Uterus (tissue), 3 donors: ENCODE measurements at regions not wholly inside any gene's neighbourhood (a gene's known extent, or its start where the extent isn't known, plus 50 kb on each side); places are given as distances from the start of the nearest gene placed in this dataset.

Experiments used
- DNase-seq, 2 donors: peaks; one replicate each; pipeline ENCODE4 v3.0.0-alpha.2; 2019 to 2020
- H3K27ac ChIP-seq, 2 donors: fragments of 200-600 bp; sonication (generic); 1 replicate in 1 of 2; 2 replicates in 1 of 2; pipeline ENCODE4 v1.5.1; 2016 to 2018
- H3K27me3 ChIP-seq, 2 donors: fragments of 200-600 bp; sonication (generic); one replicate each; pipeline ENCODE4 v1.5.1; 2018 to 2019; ENCODE audit warnings: control low read depth in 1 of 2
- H3K36me3 ChIP-seq, 2 donors: fragments of 200-600 bp; sonication (generic); one replicate each; pipeline ENCODE4 v1.5.1; 2019; ENCODE audit warnings: control low read depth in 1 of 2
- H3K4me1 ChIP-seq, 2 donors: fragments of 200-600 bp; sonication (generic); one replicate each; pipeline ENCODE4 v1.5.1; 2018 to 2019; ENCODE audit warnings: control low read depth in 1 of 2
- H3K4me3 ChIP-seq, 2 donors: fragments of 200-600 bp; sonication (generic); 1 replicate in 1 of 2; 2 replicates in 1 of 2; pipeline ENCODE4 v1.5.1; 2018 to 2019; ENCODE audit warnings: mild to moderate bottlenecking in 1 of 2
- H3K9me3 ChIP-seq, 2 donors: fragments of 200-600 bp; sonication (generic); one replicate each; pipeline ENCODE4 v1.5.1; 2019; ENCODE audit warnings: control low read depth in 1 of 2
- CTCF ChIP-seq, 4 experiments: fragments of 200-600 bp in 2 of 4; fragments of 450-650 bp in 2 of 4; sonication (generic) in 2 of 4; IDR thresholded peaks; one replicate each; pipeline ENCODE4 v1.5.1; 2016 to 2019; ENCODE audit warnings: antibody characterized with exemption in 4 of 4, mild to moderate bottlenecking in 2 of 4, moderate library complexity in 1 of 4
- POLR2A ChIP-seq, 2 donors: fragments of 450-650 bp; IDR thresholded peaks; one replicate each; pipeline ENCODE4 v1.6.1; 2016; ENCODE audit warnings: antibody characterized with exemption in 2 of 2, mild to moderate bottlenecking in 1 of 2, moderate library complexity in 1 of 2
- intact Hi-C: fragments of 100-400 bp; cut with DNase I; formaldehyde crosslinking; loops from one replicate; pipeline ENCODE4 v1.15.1; 2023; ENCODE audit warnings: low total_unique reads
- donor health status: DM: yes; HTN: yes; CAD: no.

DNA sequence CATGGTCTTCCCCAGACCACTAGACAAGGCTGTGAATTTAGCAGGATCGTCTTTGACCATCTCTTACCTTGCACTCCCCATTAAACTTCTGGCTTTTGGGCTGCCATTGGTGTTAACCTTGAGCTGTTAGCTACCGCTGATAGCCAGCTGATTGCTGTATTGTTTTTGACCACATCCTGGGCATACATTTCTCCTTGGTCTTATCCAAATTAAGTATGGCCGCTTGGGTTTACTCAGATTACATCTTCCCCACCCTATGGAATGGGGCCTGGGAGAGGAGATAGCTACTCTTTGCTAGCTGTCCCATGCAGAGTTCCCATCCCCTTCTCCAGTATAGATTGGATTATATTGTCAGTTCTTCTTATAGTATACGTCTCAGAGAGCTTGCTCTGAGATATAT, 270.4 kb upstream of the ELAC2 start:
- Histone ChIP-seq H3K27ac (no peak overlapping the region), H3K9me3 (no peaks in the 10 kb centered on the region), H3K36me3 (no peaks in the 10 kb centered on the region), H3K4me3 (no peak overlapping the region), H3K4me1 (no peaks in the 10 kb centered on the region), H3K27me3 (no peaks in the 10 kb centered on the region)
- DNase-seq, result no peak
- TF ChIP-seq POLR2A (IDR thresholded peaks at IDR 0.05), result no peak
- TF ChIP-seq CTCF (IDR thresholded peaks at IDR 0.05), result no peak
- intact Hi-C loops, result no loop called here

DNA sequence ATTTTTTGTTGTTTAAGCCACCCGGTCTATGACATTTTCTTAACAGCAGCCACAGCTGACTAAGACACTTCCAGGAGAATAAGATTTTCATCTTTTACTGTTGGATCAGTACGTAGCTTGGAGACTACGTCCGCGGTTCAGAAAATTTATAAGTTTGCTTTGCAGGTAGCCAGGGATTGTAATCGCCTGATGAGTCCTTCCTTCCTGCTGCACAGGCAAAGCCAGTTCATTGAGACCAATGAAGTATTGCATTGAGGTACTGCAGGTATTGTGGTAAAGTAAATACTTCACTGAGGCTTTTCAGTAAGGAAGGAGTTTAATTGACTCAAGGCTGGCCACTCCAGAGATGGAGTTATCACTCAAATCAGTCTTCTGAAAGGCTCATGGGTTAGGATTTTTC, 269.4 kb upstream of the ELAC2 start:
- DNase-seq, result no peak
- Histone ChIP-seq H3K27me3 (no peaks in the 10 kb centered on the region), H3K36me3 (no peaks in the 10 kb centered on the region), H3K4me3 (no peak overlapping the region), H3K4me1 (no peaks in the 10 kb centered on the region), H3K9me3 (no peaks in the 10 kb centered on the region), H3K27ac (no peak overlapping the region)
- TF ChIP-seq CTCF (IDR thresholded peaks at IDR 0.05), result no peak
- no peak for TF ChIP-seq POLR2A (IDR thresholded peaks at IDR 0.05)
- intact Hi-C loops, result no loop called here

GRCh38 chr17:13283606-13284005, 265.8 kb upstream of the ELAC2 start:
- intact Hi-C loops, result no loop called here
- H3K27ac ChIP-seq, result no peak overlapping the region
- H3K4me1 ChIP-seq, result no peaks in the 10 kb centered on the region
- no peaks in the 10 kb centered on the region for H3K36me3 ChIP-seq
- no peak for TF ChIP-seq CTCF (IDR thresholded peaks at IDR 0.05)
- TF ChIP-seq POLR2A (IDR thresholded peaks at IDR 0.05), result no peak
- no peaks in the 10 kb centered on the region for H3K9me3 ChIP-seq
- H3K4me3 ChIP-seq, result no peak overlapping the region
- no peak for DNase-seq
- H3K27me3 ChIP-seq, result no peaks in the 10 kb centered on the region

DNA sequence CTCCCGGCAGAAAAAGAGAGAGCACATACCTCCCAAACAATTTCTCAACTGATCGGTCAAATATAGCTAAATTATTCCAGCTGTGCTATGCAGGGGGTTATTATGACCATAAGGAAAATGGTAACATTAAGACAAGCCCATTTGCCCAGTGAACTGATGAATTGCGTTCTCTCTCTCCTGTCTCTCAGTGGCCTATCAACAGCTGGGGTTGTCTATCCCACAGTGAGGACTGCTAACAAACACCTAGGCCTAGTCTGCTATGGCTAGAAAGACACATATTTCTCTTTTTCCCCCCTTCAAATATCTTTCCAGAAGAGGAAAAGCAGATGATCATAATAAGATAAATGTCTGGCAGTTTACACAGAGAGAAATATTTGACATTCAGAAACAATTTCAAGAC, 263.8 kb upstream of the ELAC2 start:
- H3K4me1 ChIP-seq, result no peaks in the 10 kb centered on the region

GRCh38 chr17:13273806-13274205, 256.0 kb upstream of the ELAC2 start:
- H3K4me3 ChIP-seq, result no peak overlapping the region
- no peaks in the 10 kb centered on the region for H3K27me3 ChIP-seq
- intact Hi-C loops, result no loop called here
- no peaks in the 10 kb centered on the region for H3K9me3 ChIP-seq
- H3K27ac ChIP-seq, result no peak overlapping the region
- no peaks in the 10 kb centered on the region for H3K36me3 ChIP-seq
- no peaks in the 10 kb centered on the region for H3K4me1 ChIP-seq
- DNase-seq, result no peak
- TF ChIP-seq POLR2A (IDR thresholded peaks at IDR 0.05) (no peak), CTCF (IDR thresholded peaks at IDR 0.05) (no peak)

More for the DNA sequence above, 263.8 kb upstream of the ELAC2 start:
- TF ChIP-seq POLR2A (IDR thresholded peaks at IDR 0.05) (no peak), CTCF (IDR thresholded peaks at IDR 0.05) (no peak)
- Histone ChIP-seq H3K27ac (no peak overlapping the region), H3K4me3 (no peak overlapping the region), H3K9me3 (no peaks in the 10 kb centered on the region), H3K36me3 (no peaks in the 10 kb centered on the region), H3K27me3 (no peaks in the 10 kb centered on the region)
- intact Hi-C loops, result no loop called here
- no peak for DNase-seq
